Keratinocyte (primary cell): ENCODE measurements at regions not wholly inside any gene's neighbourhood (a gene's known extent, or its start where the extent isn't known, plus 50 kb on each side); places are given as distances from the start of the nearest gene placed in this dataset.

ENCODE experiments used
- CTCF ChIP-seq, 3 experiments: IDR thresholded peaks in 1 of 3; conservative IDR thresholded peaks in 1 of 3; optimal IDR thresholded peaks in 1 of 3; 2 replicates in 2 of 3; 3 replicates in 1 of 3; pipeline versions ENCODE3 to v1.5.1; 2011; ENCODE audit warnings: low read length in 3 of 3, mild to moderate bottlenecking in 3 of 3, moderate library complexity in 2 of 3, control low read depth in 1 of 3, inconsistent platforms in 1 of 3; ENCODE audit not compliant: insufficient read depth in 2 of 3; ENCODE audit errors: extremely low read depth in 1 of 3
- EZH2 ChIP-seq: IDR thresholded peaks from one replicate; pipeline ENCODE4 v1.6.1; 2012; ENCODE audit warnings: inconsistent platforms, mild to moderate bottlenecking, low read length, moderate library complexity

- TF ChIP-seq CTCF (optimal IDR thresholded peaks at IDR 0.05 in 1 of 3, IDR thresholded peaks at IDR 0.05 in 1 of 3, conservative IDR thresholded peaks at IDR 0.05 in 1 of 3; ENCODE audit: extremely low read depth in 1 of 3, insufficient read depth in 2 of 3, low read length in 3 of 3) = no peak
- no peak for TF ChIP-seq EZH2
These were observed 193.4 kb downstream of the OMA1 start for GRCh38 chr1:58353168-58353567.
